Omental fat pad (tissue), 3 donors: ENCODE measurements at regions not wholly inside any gene's neighbourhood (a gene's known extent, or its start where the extent isn't known, plus 50 kb on each side); places are given as distances from the start of the nearest gene placed in this dataset.

Source experiments
- ATAC-seq: fragments of 150-250 bp; one replicate; pipeline ENCODE4 v1.9.1; 2016; ENCODE audit warnings: mild to moderate bottlenecking, moderate library complexity; ENCODE audit not compliant: low FRiP score
- DNase-seq: peaks from one replicate; pipeline ENCODE4 v3.0.0-alpha.2; 2019; ENCODE audit warnings: low spot score
- CTCF ChIP-seq, 3 donors: fragments of 450-650 bp; IDR thresholded peaks; one replicate each; pipeline ENCODE4 v1.5.1; 2016 to 2017; ENCODE audit warnings: antibody characterized with exemption in 3 of 3, mild to moderate bottlenecking in 3 of 3, moderate library complexity in 2 of 3

GRCh38 chr5:89869346-89869745 is 540.2 kb downstream of the CETN3 start:
- DNase-seq (no peak), ATAC-seq (no peak)
- no peak for TF ChIP-seq CTCF (IDR thresholded peaks at IDR 0.05)

- ATAC-seq (no peak), DNase-seq (no peak)
- TF ChIP-seq CTCF (IDR thresholded peaks at IDR 0.05) = no peak
These were observed 543.1 kb downstream of the CETN3 start for GRCh38 chr5:89866410-89866809.

GRCh38 chr5:89864941-89865340 is 544.6 kb downstream of the CETN3 start:
- no peak for ATAC-seq
- no peak for TF ChIP-seq CTCF (IDR thresholded peaks at IDR 0.05)
- no peak for DNase-seq

- DNase-seq (no peak), ATAC-seq (no peak)
- no peak for TF ChIP-seq CTCF (IDR thresholded peaks at IDR 0.05)
These were observed 551.8 kb downstream of the CETN3 start for GRCh38 chr5:89857790-89858189.

- no peak for TF ChIP-seq CTCF (IDR thresholded peaks at IDR 0.05)
- DNase-seq (no peak), ATAC-seq (no peak)
These were observed 554.1 kb downstream of the CETN3 start for GRCh38 chr5:89855417-89855816.

GRCh38 chr5:89851911-89852310 is 557.6 kb downstream of the CETN3 start:
- TF ChIP-seq CTCF (IDR thresholded peaks at IDR 0.05) = no peak
- ATAC-seq = no peak
- DNase-seq = no peak

GRCh38 chr5:89850513-89850865 is 559.1 kb downstream of the CETN3 start:
- no peak for TF ChIP-seq CTCF (IDR thresholded peaks at IDR 0.05)
- DNase-seq (no peak), ATAC-seq (no peak)
